Stimulated activated memory B cell treated with anti-CD40 and anti-IgM and Interleukin-4, amounts not matched to agents 10 μg/mL and 1 μg/mL and 100 μg/mL, for 72 hours (primary cell): ENCODE measurements at regions not wholly inside any gene's neighbourhood (a gene's known extent, or its start where the extent isn't known, plus 50 kb on each side); places are given as distances from the start of the nearest gene placed in this dataset.
A peak's percentile ranks its signal among the peaks of the same experiment; 100 is the strongest.
"Not testable (repeated sequence)": the region's sequence is repeated elsewhere in the genome, so short reads cannot be mapped to it uniquely, and the experiment has no call there.

Experiments
- ATAC-seq: fragments of 150-1000 bp; cut with Tn5 transposase; 2 replicates; pipeline ENCODE4 v1.10.0; 2021
- H3K27ac Mint-ChIP-seq: one replicate; pipeline ENCODE4 v1.8.0; 2022; ENCODE audit warnings: mild to moderate bottlenecking, mixed read lengths
- H3K27me3 Mint-ChIP-seq: one replicate; pipeline ENCODE4 v1.8.0; 2022; ENCODE audit warnings: mixed read lengths
- H3K36me3 Mint-ChIP-seq: one replicate; pipeline ENCODE4 v1.8.0; 2022; ENCODE audit warnings: mixed read lengths
- H3K4me1 Mint-ChIP-seq: one replicate; pipeline ENCODE4 v1.8.0; 2022; ENCODE audit warnings: mixed read lengths
- H3K4me3 Mint-ChIP-seq: one replicate; pipeline ENCODE4 v1.8.0; 2022; ENCODE audit warnings: mild to moderate bottlenecking, moderate library complexity, mixed read lengths
- H3K9me3 Mint-ChIP-seq: one replicate; pipeline ENCODE4 v1.8.0; 2022; ENCODE audit warnings: mixed read lengths

- no peak for ATAC-seq
- no peak overlapping the region for H3K27ac Mint-ChIP-seq
- H3K9me3 Mint-ChIP-seq: peaks cover 3% of the 10 kb centered on the region
- no peaks in the 10 kb centered on the region for H3K27me3 Mint-ChIP-seq
- no peaks in the 10 kb centered on the region for H3K36me3 Mint-ChIP-seq
- H3K4me3 Mint-ChIP-seq: no peak overlapping the region
- H3K4me1 Mint-ChIP-seq: no peaks in the 10 kb centered on the region
Observed at GRCh38 chr3:95670765-95671164, 1143.6 kb upstream of the EPHA6 start.

GRCh38 chr3:95673215-95673614 lies 1141.2 kb upstream of the EPHA6 start:
- Mint-ChIP-seq H3K9me3 (peaks cover 3% of the 10 kb centered on the region), H3K27ac (no peak overlapping the region), H3K27me3 (no peaks in the 10 kb centered on the region), H3K36me3 (no peaks in the 10 kb centered on the region), H3K4me3 (no peak overlapping the region), H3K4me1 (no peaks in the 10 kb centered on the region)
- ATAC-seq: peak; percentile 51

DNA sequence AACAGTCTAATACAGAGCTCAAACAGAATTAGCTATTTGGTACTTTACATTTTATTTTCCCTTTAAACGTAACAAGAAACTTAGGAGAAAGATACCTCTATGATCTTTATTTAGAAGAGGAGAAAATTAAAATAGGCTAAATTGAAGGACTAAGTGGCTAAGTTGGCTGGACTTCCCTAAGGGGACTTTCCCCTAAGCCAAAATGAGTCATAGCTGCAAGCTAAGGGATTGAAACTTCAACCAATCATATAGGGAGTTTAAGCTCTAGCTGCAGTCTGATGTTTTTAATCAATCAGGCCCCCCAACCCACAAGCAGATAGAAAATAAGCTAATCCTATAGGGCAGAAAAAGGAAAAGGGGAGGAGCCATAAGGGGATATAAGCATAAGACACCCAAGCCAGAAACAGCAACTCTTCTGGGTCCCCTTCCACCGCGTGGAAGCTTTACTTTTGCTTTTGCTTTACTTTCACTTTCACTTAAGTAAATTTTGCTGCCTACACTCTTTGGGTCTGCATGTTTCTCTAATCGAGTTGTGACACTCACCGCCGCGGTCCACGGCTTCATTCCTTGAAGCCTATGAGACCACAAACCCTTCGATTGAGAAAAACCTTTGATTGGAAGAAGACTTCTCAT lies 1108.5 kb upstream of the EPHA6 start:
- Mint-ChIP-seq H3K9me3 (peaks cover 15% of the 10 kb centered on the region), H3K4me1 (no peaks in the 10 kb centered on the region), H3K36me3 (no peaks in the 10 kb centered on the region), H3K27ac (no peak overlapping the region), H3K27me3 (no peaks in the 10 kb centered on the region), H3K4me3 (peak overlapping the region; percentile 42)
- no peak for ATAC-seq

DNA sequence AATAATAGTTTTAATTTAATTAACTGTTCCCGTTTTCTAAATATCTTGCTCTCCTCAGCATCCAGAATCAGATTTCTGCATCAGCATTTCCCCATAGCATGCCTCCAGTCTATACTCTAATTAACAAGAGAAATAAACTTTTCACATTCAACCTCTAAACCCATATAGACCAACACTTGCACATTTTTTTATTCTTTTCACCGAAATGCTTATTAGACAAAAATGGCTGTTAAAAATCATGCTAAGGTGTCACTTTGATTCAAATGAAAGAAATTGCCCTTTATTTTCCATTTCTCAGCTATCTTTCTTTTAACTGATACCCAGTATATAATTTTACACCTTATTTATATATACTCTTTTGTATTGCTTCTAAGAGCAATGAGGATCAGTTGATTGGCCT lies 1107.1 kb upstream of the EPHA6 start:
- Mint-ChIP-seq H3K27me3 (no peaks in the 10 kb centered on the region), H3K4me3 (no peak overlapping the region), H3K9me3 (peaks cover 15% of the 10 kb centered on the region), H3K27ac (no peak overlapping the region), H3K36me3 (no peaks in the 10 kb centered on the region), H3K4me1 (no peaks in the 10 kb centered on the region)
- no peak for ATAC-seq

DNA sequence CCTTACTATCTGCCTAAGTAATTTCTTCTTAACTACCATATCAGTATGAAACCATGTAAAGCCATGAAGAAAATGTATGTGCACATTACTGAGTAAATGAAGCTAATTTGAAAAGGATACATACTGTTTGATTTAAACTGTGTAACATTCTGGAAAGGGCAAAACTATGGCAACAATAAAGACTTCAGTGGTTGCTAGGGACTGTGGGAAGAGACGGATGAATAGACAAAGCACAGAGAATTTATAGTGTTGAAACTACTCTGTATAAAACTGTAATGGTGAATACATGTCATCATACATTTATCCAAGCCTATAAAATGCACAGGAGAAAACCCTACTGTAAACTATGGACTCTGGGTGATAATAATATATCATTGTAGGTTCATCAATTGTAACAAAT lies 1103.7 kb upstream of the EPHA6 start:
- no peak for ATAC-seq
- Mint-ChIP-seq H3K4me3 (no peak overlapping the region), H3K36me3 (no peaks in the 10 kb centered on the region), H3K27ac (no peak overlapping the region), H3K27me3 (no peaks in the 10 kb centered on the region), H3K4me1 (no peaks in the 10 kb centered on the region), H3K9me3 (peaks cover 7% of the 10 kb centered on the region)

DNA sequence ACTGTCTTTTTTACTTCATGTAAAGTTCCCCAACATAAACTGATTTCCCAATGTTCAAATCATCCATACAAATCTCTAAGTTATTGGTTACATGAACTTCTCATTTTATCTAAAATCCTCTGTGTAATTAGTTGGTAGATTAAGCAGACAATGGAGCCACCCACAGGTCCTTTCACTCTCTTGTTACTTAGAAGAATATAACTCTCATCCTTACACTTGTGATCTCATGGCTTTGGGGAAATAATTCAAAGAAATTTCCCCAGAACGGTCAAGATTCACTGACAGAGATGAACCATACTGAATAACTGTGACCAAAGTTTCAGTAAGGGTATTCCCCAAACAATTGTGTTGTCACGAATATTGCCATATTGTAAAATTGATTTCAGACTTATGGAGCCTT lies 1102.6 kb upstream of the EPHA6 start:
- Mint-ChIP-seq H3K4me3 (no peak overlapping the region), H3K27ac (no peak overlapping the region), H3K27me3 (no peaks in the 10 kb centered on the region), H3K9me3 (peaks cover 7% of the 10 kb centered on the region), H3K4me1 (no peaks in the 10 kb centered on the region), H3K36me3 (no peaks in the 10 kb centered on the region)
- ATAC-seq: no peak

DNA sequence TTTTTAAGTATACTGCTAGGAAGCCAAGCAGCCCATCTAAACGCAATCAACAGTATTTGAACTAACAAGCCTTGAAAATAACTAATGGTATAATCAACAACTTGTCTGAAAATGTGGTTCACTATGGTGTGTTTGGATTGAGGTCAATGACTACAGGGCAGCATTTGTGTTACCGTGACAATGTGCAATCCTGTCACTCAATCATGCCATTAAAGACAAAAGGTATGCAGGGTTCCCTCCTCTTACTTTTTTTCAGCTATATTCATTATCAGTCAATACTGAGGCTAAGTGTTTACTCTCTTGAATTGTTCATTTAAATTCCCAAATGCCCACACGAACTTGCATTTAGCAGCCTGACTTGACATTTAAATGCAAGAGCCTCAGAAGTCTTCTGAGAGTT lies 1099.3 kb upstream of the EPHA6 start:
- H3K27ac Mint-ChIP-seq: no peak overlapping the region
- no peak for ATAC-seq
- H3K9me3 Mint-ChIP-seq: no peaks in the 10 kb centered on the region
- no peak overlapping the region for H3K4me3 Mint-ChIP-seq
- no peaks in the 10 kb centered on the region for H3K27me3 Mint-ChIP-seq
- H3K36me3 Mint-ChIP-seq: no peaks in the 10 kb centered on the region
- H3K4me1 Mint-ChIP-seq: no peaks in the 10 kb centered on the region

DNA sequence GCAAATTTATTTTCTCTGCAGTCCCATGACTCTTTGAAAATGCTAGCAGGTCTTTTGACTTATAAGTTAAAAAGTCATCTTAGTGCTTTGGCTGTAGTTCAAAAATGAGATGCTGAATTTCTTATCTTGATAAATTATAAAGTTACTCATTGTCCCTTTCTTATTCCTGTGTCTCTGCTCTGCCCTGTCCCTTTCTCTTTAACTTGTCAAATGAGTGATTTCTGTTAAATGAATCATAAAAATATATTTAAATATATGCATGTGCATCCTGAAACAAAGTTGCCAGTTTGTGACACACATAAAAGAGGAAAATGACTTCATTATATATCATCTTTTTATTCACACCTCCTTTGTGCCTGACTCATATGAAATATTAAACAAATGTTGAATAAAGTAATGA lies 1097.3 kb upstream of the EPHA6 start:
- Mint-ChIP-seq H3K27me3 (no peaks in the 10 kb centered on the region), H3K36me3 (no peaks in the 10 kb centered on the region), H3K9me3 (no peaks in the 10 kb centered on the region), H3K27ac (no peak overlapping the region), H3K4me3 (no peak overlapping the region), H3K4me1 (no peaks in the 10 kb centered on the region)
- ATAC-seq: no peak

- Mint-ChIP-seq H3K27me3 (no peaks in the 10 kb centered on the region), H3K9me3 (no peaks in the 10 kb centered on the region), H3K4me3 (no peak overlapping the region), H3K27ac (no peak overlapping the region), H3K36me3 (no peaks in the 10 kb centered on the region), H3K4me1 (no peaks in the 10 kb centered on the region)
- ATAC-seq: no peak
Observed at GRCh38 chr3:95718168-95718567, 1096.2 kb upstream of the EPHA6 start.

DNA sequence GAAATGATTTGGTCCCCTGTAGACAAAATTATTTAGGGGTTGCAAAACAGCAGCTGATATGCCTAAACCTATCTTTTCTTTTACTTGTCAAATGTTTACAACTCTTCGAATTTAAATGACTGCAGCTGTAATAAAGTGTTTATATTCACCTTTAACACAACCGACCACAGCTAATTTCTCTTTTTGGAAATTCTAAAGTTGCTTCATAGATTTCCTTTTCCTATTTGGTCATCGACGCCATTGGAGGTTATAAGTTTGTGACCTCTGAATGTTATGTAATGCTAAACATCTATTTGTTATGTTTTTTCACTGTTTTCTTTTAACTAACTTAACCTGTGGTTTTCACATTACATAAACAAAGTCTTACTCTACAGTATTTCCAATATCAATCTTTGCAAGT lies 1094.9 kb upstream of the EPHA6 start:
- no peak for ATAC-seq
- H3K4me3 Mint-ChIP-seq: no peak overlapping the region
- no peaks in the 10 kb centered on the region for H3K36me3 Mint-ChIP-seq
- H3K4me1 Mint-ChIP-seq: no peaks in the 10 kb centered on the region
- H3K9me3 Mint-ChIP-seq: no peaks in the 10 kb centered on the region
- no peaks in the 10 kb centered on the region for H3K27me3 Mint-ChIP-seq
- H3K27ac Mint-ChIP-seq: no peak overlapping the region

- Mint-ChIP-seq H3K27me3 (no peaks in the 10 kb centered on the region), H3K4me3 (no peak overlapping the region), H3K4me1 (no peaks in the 10 kb centered on the region), H3K36me3 (no peaks in the 10 kb centered on the region), H3K27ac (no peak overlapping the region), H3K9me3 (no peaks in the 10 kb centered on the region)
- ATAC-seq: no peak
Observed at GRCh38 chr3:95721938-95722337, 1092.5 kb upstream of the EPHA6 start.

GRCh38 chr3:95725770-95726169 lies 1088.6 kb upstream of the EPHA6 start:
- Mint-ChIP-seq H3K27me3 (no peaks in the 10 kb centered on the region), H3K4me3 (no peak overlapping the region), H3K27ac (no peak overlapping the region), H3K9me3 (peaks cover 4% of the 10 kb centered on the region), H3K4me1 (no peaks in the 10 kb centered on the region), H3K36me3 (no peaks in the 10 kb centered on the region)
- ATAC-seq: no peak

DNA sequence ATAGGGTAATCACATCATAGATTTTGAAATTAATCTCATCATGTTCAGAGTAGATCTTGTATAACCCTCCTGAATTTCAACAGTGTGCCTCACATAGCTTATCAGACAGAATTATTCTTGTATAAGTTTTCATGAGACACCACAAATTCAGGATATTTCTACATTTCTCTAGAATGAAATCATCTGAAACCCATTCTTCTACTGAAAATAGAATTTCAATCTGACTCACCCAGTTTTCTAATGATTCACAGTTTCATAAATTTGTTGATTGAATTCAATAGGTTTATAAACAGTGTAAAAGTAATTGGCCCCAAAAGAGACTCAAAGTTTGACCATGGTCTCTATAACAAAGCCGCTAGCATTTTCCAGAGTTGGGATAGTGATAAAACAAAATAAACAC lies 1082.6 kb upstream of the EPHA6 start:
- Mint-ChIP-seq H3K36me3 (no peaks in the 10 kb centered on the region), H3K4me3 (no peak overlapping the region), H3K9me3 (peaks cover 4% of the 10 kb centered on the region), H3K27ac (no peak overlapping the region), H3K27me3 (no peaks in the 10 kb centered on the region), H3K4me1 (no peaks in the 10 kb centered on the region)
- no peak for ATAC-seq

GRCh38 chr3:95733336-95733735 lies 1081.1 kb upstream of the EPHA6 start:
- Mint-ChIP-seq H3K4me1 (no peaks in the 10 kb centered on the region), H3K4me3 (no peak overlapping the region), H3K9me3 (peaks cover 3% of the 10 kb centered on the region), H3K27ac (no peak overlapping the region), H3K27me3 (no peaks in the 10 kb centered on the region), H3K36me3 (no peaks in the 10 kb centered on the region)
- ATAC-seq: no peak

GRCh38 chr3:95738045-95738444 lies 1076.3 kb upstream of the EPHA6 start:
- H3K27ac Mint-ChIP-seq: no peak overlapping the region
- H3K27me3 Mint-ChIP-seq: no peaks in the 10 kb centered on the region
- H3K4me3 Mint-ChIP-seq: no peak overlapping the region
- ATAC-seq: no peak
- H3K4me1 Mint-ChIP-seq: no peaks in the 10 kb centered on the region
- H3K36me3 Mint-ChIP-seq: no peaks in the 10 kb centered on the region
- H3K9me3 Mint-ChIP-seq: no peaks in the 10 kb centered on the region

GRCh38 chr3:95744896-95745295 lies 1069.5 kb upstream of the EPHA6 start:
- ATAC-seq, H3K4me1 Mint-ChIP-seq: not testable (repeated sequence)

GRCh38 chr3:95750097-95750496 lies 1064.3 kb upstream of the EPHA6 start:
- H3K27me3 Mint-ChIP-seq: no peaks in the 10 kb centered on the region
- H3K4me3 Mint-ChIP-seq: no peak overlapping the region
- H3K4me1 Mint-ChIP-seq: no peaks in the 10 kb centered on the region
- H3K36me3 Mint-ChIP-seq: no peaks in the 10 kb centered on the region
- ATAC-seq: no peak
- no peak overlapping the region for H3K27ac Mint-ChIP-seq
- H3K9me3 Mint-ChIP-seq: peaks cover 6% of the 10 kb centered on the region

More at GRCh38 chr3:95744896-95745295, 1069.5 kb upstream of the EPHA6 start:
- not testable (repeated sequence) for H3K36me3 Mint-ChIP-seq, H3K4me3 Mint-ChIP-seq, H3K27ac Mint-ChIP-seq, H3K27me3 Mint-ChIP-seq, H3K9me3 Mint-ChIP-seq
